ENCODE measurements at regions not wholly inside any gene's neighbourhood (a gene's known extent, or its start where the extent isn't known, plus 50 kb on each side); places are given as distances from the start of the nearest gene placed in this dataset.
"Not testable (repeated sequence)": the region's sequence is repeated elsewhere in the genome, so short reads cannot be mapped to it uniquely, and the experiment has no call there.

GRCh38 chr9:63703670-63704069 is 1581.3 kb downstream of the FOXD4L5 start:
- TF ChIP-seq CTCF (IDR thresholded peaks at IDR 0.05); ZFX (IDR thresholded peaks at IDR 0.05; ENCODE audit: borderline replicate concordance): not testable (repeated sequence)

Measured in 22Rv1 (cell line).